HL-60 (cell line): ENCODE measurements at regions not wholly inside any gene's neighbourhood (a gene's known extent, or its start where the extent isn't known, plus 50 kb on each side); places are given as distances from the start of the nearest gene placed in this dataset.

ENCODE experiments used
- DNase-seq, 2 experiments: peaks; one replicate each; pipeline ENCODE4 v3.0.0-alpha.2; 2010 to 2020; ENCODE audit warnings: low read depth in 1 of 2, low spot score in 1 of 2
- H3K27ac ChIP-seq: fragments of 250-450 bp; sonication (Bioruptor Pico); replicated peaks from 2 replicates; pipeline ENCODE4 v1.5.1; 2020; ENCODE audit warnings: mild to moderate bottlenecking, moderate library complexity
- H3K27me3 ChIP-seq: fragments of 250-450 bp; sonication (Bioruptor Pico); 2 replicates; pipeline ENCODE4 v1.5.1; 2021; ENCODE audit warnings: mild to moderate bottlenecking, moderate library complexity; ENCODE audit not compliant: insufficient read depth, poor library complexity, severe bottlenecking
- H3K4me3 ChIP-seq: replicated peaks from 2 replicates; pipeline ENCODE4 v1.5.1; 2011; ENCODE audit warnings: mild to moderate bottlenecking, control low read depth, low read length; ENCODE audit not compliant: insufficient read depth
- CTCF ChIP-seq: IDR thresholded peaks from one replicate; pipeline ENCODE4 v1.5.1; 2011; ENCODE audit warnings: low read length, control low read depth, inconsistent platforms; ENCODE audit not compliant: insufficient read depth
- GABPA ChIP-seq: IDR thresholded peaks from 2 replicates; pipeline ENCODE4 v1.6.1; 2012; ENCODE audit warnings: low read depth
- POLR2AphosphoS5 ChIP-seq: IDR thresholded peaks from 2 replicates; pipeline ENCODE4 v1.6.1; 2012; ENCODE audit warnings: low read depth
- SPI1 ChIP-seq: IDR thresholded peaks from 2 replicates; pipeline ENCODE4 v1.6.1; 2012; ENCODE audit warnings: low read depth, mild to moderate bottlenecking, borderline replicate concordance
- TF ChIP-seq, protein P1 (sequence below): IDR thresholded peaks from 2 replicates; pipeline ENCODE4 v1.6.1; 2012; ENCODE audit warnings: low read depth; ENCODE audit not compliant: insufficient replicate concordance

- TF ChIP-seq, protein P1, sequence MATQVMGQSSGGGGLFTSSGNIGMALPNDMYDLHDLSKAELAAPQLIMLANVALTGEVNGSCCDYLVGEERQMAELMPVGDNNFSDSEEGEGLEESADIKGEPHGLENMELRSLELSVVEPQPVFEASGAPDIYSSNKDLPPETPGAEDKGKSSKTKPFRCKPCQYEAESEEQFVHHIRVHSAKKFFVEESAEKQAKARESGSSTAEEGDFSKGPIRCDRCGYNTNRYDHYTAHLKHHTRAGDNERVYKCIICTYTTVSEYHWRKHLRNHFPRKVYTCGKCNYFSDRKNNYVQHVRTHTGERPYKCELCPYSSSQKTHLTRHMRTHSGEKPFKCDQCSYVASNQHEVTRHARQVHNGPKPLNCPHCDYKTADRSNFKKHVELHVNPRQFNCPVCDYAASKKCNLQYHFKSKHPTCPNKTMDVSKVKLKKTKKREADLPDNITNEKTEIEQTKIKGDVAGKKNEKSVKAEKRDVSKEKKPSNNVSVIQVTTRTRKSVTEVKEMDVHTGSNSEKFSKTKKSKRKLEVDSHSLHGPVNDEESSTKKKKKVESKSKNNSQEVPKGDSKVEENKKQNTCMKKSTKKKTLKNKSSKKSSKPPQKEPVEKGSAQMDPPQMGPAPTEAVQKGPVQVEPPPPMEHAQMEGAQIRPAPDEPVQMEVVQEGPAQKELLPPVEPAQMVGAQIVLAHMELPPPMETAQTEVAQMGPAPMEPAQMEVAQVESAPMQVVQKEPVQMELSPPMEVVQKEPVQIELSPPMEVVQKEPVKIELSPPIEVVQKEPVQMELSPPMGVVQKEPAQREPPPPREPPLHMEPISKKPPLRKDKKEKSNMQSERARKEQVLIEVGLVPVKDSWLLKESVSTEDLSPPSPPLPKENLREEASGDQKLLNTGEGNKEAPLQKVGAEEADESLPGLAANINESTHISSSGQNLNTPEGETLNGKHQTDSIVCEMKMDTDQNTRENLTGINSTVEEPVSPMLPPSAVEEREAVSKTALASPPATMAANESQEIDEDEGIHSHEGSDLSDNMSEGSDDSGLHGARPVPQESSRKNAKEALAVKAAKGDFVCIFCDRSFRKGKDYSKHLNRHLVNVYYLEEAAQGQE, result no peak
- Histone ChIP-seq H3K4me3 (no peak overlapping the region), H3K27ac (no peak overlapping the region), H3K27me3 (no peaks in the 10 kb centered on the region)
- DNase-seq, result no peak
Measured at GRCh38 chr5:74280306-74280705, 360.2 kb downstream of the ENC1 start.

GRCh38 chr5:74279244-74279643, 361.3 kb downstream of the ENC1 start:
- TF ChIP-seq SPI1, result no peak
- no peak for TF ChIP-seq CTCF
- no peak for TF ChIP-seq GABPA
- TF ChIP-seq POLR2AphosphoS5, result no peak
- TF ChIP-seq, protein P1, result no peak
- Histone ChIP-seq H3K4me3 (no peak overlapping the region), H3K27me3 (no peaks in the 10 kb centered on the region), H3K27ac (no peak overlapping the region)
- no peak for DNase-seq

GRCh38 chr5:74277418-74277817, 363.1 kb downstream of the ENC1 start:
- no peak for TF ChIP-seq SPI1
- TF ChIP-seq GABPA, result no peak
- no peak for TF ChIP-seq POLR2AphosphoS5
- TF ChIP-seq, protein P1, result no peak
- TF ChIP-seq CTCF, result no peak
- H3K4me3 ChIP-seq, result no peak overlapping the region
- no peaks in the 10 kb centered on the region for H3K27me3 ChIP-seq
- no peak overlapping the region for H3K27ac ChIP-seq
- no peak for DNase-seq
